Panc1 (cell line): ENCODE measurements at regions not wholly inside any gene's neighbourhood (a gene's known extent, or its start where the extent isn't known, plus 50 kb on each side); places are given as distances from the start of the nearest gene placed in this dataset.

Source experiments
- ATAC-seq: fragments of 200-7000 bp; cut with Tn5 transposase; 2 replicates; pipeline ENCODE4 v1.9.1; 2020; ENCODE audit warnings: mild to moderate bottlenecking, moderate library complexity
- BruUV-seq: library from RNA; stranded (reverse); fragments of 400-500 nt; replicated peaks from 2 replicates; lab custom pipeline; 2021; lab: Mats Ljungman, UMichigan
- CTCF ChIA-PET: fragments of 300-600 bp; sonication (Branson Sonifier 250); formaldehyde crosslinking; loops from one replicate; lab custom pipeline; 2022; ENCODE audit warnings: antibody characterized with exemption; lab: Charles Lee
- POLR2A ChIA-PET: fragments of 300-600 bp; sonication (Branson Sonifier 250); formaldehyde crosslinking; loops from one replicate; lab custom pipeline; 2022; ENCODE audit warnings: antibody characterized with exemption; lab: Charles Lee
- DNase-seq: peaks from one replicate; pipeline ENCODE4 v3.0.0-alpha.2; 2010; ENCODE audit warnings: low read depth, low spot score
- H3K27ac ChIP-seq: 2 replicates; pipeline ENCODE4 v1.5.1; 2011; ENCODE audit warnings: mild to moderate bottlenecking, low read length, inconsistent platforms
- H3K27me3 ChIP-seq: fragments of 200-500 bp; sonication (Bioruptor generic); 2 replicates; pipeline ENCODE4 v1.6.0; 2014; ENCODE audit warnings: low read length, inconsistent platforms; ENCODE audit not compliant: control insufficient read depth, insufficient read depth
- H3K36me3 ChIP-seq: fragments of 200-500 bp; sonication (Bioruptor generic); 2 replicates; pipeline ENCODE4 v1.5.1; 2014; ENCODE audit warnings: inconsistent platforms, mild to moderate bottlenecking, low read length, moderate library complexity; ENCODE audit not compliant: control insufficient read depth, insufficient read depth
- H3K4me1 ChIP-seq: 2 replicates; pipeline ENCODE4 v1.5.1; 2011; ENCODE audit warnings: inconsistent platforms, mild to moderate bottlenecking, low read length, moderate library complexity; ENCODE audit not compliant: control insufficient read depth, insufficient read depth
- H3K4me3 ChIP-seq, 2 experiments: 2 replicates each; pipeline ENCODE4 v1.5.1; 2011 to 2012; ENCODE audit warnings: low read depth in 2 of 2, low read length in 2 of 2, mild to moderate bottlenecking in 2 of 2, inconsistent platforms in 1 of 2, moderate library complexity in 1 of 2
- H3K9me3 ChIP-seq: fragments of 200-500 bp; sonication (Bioruptor generic); 2 replicates; pipeline ENCODE4 v1.5.1; 2014; ENCODE audit warnings: low read depth, mild to moderate bottlenecking, inconsistent platforms, low read length, moderate library complexity; ENCODE audit not compliant: control insufficient read depth, insufficient read depth
- POLR2AphosphoS5 ChIP-seq: IDR thresholded peaks from 2 replicates; pipeline ENCODE4 v1.6.1; 2012; ENCODE audit warnings: mild to moderate bottlenecking, low read depth, low read length, moderate library complexity
- REST ChIP-seq, 2 experiments: IDR thresholded peaks; 2 replicates each; pipeline ENCODE4 v1.6.1; 2011 to 2012; ENCODE audit warnings: low read depth in 2 of 2, control low read depth in 1 of 2, low read length in 1 of 2, mild to moderate bottlenecking in 1 of 2, moderate library complexity in 1 of 2; ENCODE audit not compliant: insufficient read depth in 1 of 2
- SIN3A ChIP-seq: IDR thresholded peaks from 2 replicates; pipeline ENCODE4 v1.6.1; 2012; ENCODE audit warnings: low read depth, mild to moderate bottlenecking, low read length, moderate library complexity, borderline replicate concordance; ENCODE audit not compliant: insufficient read depth
- TCF7L2 ChIP-seq: IDR thresholded peaks from 2 replicates; pipeline ENCODE4 v1.6.1; 2011; ENCODE audit warnings: mild to moderate bottlenecking, low read depth, low read length, inconsistent platforms
- in situ Hi-C: cut with HindIII; loops from 2 replicates; pipeline ENCODE4 v1.10.0; 2016; ENCODE audit warnings: low sequenced_read_pairs, low pct_unique_long_range_greater_than_20kb
- intact Hi-C: fragments of 100-400 bp; cut with micrococcal nuclease; formaldehyde crosslinking; loops from one replicate; pipeline ENCODE4 v1.10.0; 2022; ENCODE audit not compliant: unreplicated experiment
- TF ChIP-seq, protein P1 (sequence below): fragments of 450-650 bp; IDR thresholded peaks from 2 replicates; pipeline ENCODE4 v1.5.1; 2017; ENCODE audit warnings: mild to moderate bottlenecking

DNA sequence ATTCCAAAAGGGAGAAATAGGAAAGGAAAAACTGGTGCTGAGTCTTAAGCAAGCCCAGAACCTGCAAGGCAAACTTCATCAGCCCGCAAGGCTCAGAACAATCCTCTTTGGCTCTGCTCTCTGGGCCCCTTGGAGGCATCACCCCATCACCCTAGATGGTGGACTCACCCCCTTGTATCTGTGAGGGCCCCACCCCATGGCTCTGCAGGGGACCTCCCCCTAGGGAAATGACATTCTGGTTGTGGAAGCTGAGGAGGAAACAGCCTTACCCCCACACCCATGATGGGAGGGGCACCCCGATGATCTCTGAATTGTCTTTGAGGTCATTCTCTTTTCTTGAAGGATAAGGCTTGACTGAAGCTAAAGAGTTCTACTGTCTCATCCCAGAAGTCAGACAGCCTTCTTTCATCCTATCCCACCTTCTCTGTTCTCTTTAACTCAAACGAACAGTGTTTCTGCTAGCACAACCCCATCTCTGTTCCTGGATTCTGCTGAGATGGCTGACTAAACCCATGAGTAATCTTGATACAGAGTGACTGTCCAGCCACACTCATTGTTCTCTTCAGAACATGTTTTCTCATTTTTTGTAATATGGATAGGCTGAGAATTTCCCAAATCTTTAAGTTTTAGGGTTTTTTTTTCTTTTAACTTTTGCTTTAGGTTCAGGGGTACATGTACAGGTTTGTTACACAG lies 492.1 kb upstream of the MYT1L start:
- TF ChIP-seq SIN3A (no peak), TCF7L2 (no peak), REST (IDR thresholded peaks at IDR 0.05; ENCODE audit: insufficient read depth in 1 of 2, low read depth in 2 of 2, low read length in 1 of 2) (no peak), POLR2AphosphoS5 (no peak)
- TF ChIP-seq, protein P1, sequence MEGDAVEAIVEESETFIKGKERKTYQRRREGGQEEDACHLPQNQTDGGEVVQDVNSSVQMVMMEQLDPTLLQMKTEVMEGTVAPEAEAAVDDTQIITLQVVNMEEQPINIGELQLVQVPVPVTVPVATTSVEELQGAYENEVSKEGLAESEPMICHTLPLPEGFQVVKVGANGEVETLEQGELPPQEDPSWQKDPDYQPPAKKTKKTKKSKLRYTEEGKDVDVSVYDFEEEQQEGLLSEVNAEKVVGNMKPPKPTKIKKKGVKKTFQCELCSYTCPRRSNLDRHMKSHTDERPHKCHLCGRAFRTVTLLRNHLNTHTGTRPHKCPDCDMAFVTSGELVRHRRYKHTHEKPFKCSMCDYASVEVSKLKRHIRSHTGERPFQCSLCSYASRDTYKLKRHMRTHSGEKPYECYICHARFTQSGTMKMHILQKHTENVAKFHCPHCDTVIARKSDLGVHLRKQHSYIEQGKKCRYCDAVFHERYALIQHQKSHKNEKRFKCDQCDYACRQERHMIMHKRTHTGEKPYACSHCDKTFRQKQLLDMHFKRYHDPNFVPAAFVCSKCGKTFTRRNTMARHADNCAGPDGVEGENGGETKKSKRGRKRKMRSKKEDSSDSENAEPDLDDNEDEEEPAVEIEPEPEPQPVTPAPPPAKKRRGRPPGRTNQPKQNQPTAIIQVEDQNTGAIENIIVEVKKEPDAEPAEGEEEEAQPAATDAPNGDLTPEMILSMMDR: no peak
- H3K36me3 ChIP-seq: no peaks in the 10 kb centered on the region
- no peak overlapping the region for H3K4me3 ChIP-seq
- H3K27ac ChIP-seq: no peak overlapping the region
- DNase-seq (no peak), ATAC-seq (no peak)
- intact Hi-C loops: no loop called here
- POLR2A ChIA-PET: no interaction called here
- no TSS peak for BruUV-seq
- in situ Hi-C loops: no loop called here
- H3K4me1 ChIP-seq: no peaks in the 10 kb centered on the region
- CTCF ChIA-PET: no interaction called here
- no peaks in the 10 kb centered on the region for H3K27me3 ChIP-seq
- no peaks in the 10 kb centered on the region; the same call in 1 of the 2 replicates for H3K9me3 ChIP-seq

DNA sequence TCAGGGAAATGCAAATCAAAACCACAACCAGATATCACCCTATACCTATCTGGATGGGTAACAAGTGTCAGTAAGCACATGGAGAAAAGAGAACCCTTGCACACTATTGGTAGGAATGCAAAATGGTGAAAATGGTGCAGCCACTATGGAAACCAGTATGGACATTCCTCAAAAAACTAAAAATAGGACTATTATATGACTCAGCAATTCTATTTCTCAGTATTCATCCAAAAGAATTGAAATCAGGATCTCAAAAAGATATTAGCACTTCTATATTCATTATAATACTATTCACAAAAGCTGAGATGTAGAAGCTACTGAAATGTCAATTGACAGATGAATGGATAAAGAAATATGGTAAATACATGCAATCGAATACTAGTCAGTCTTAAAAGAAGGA lies 491.1 kb upstream of the MYT1L start:
- intact Hi-C loops: no loop called here
- H3K4me3 ChIP-seq: no peak overlapping the region
- CTCF ChIA-PET: no interaction called here

More for the DNA sequence above, 491.1 kb upstream of the MYT1L start:
- no peak for DNase-seq
- Histone ChIP-seq H3K9me3 (no peaks in the 10 kb centered on the region; the same call in 1 of the 2 replicates), H3K27me3 (no peaks in the 10 kb centered on the region), H3K27ac (no peak overlapping the region), H3K4me1 (no peaks in the 10 kb centered on the region), H3K36me3 (no peaks in the 10 kb centered on the region)
- POLR2A ChIA-PET: no interaction called here
- TF ChIP-seq, protein P1: no peak
- TF ChIP-seq SIN3A: no peak
- TF ChIP-seq POLR2AphosphoS5: no peak
- TF ChIP-seq REST (IDR thresholded peaks at IDR 0.05; ENCODE audit: insufficient read depth in 1 of 2, low read depth in 2 of 2, low read length in 1 of 2): no peak
- TF ChIP-seq TCF7L2: no peak
- no peak for ATAC-seq
- in situ Hi-C loops: no loop called here
- BruUV-seq: no TSS peak
